Stimulated activated CD4-positive, alpha-beta T cell treated with anti-CD3 and anti-CD28 coated beads, Interleukin-4, amount 100 ng/mL, for 4 hours (primary cell): ENCODE measurements at regions not wholly inside any gene's neighbourhood (a gene's known extent, or its start where the extent isn't known, plus 50 kb on each side); places are given as distances from the start of the nearest gene placed in this dataset.

Experiments used
- DNase-seq, 2 experiments: peaks; one replicate each; pipeline ENCODE4 v3.0.0-alpha.2; 2020

DNA sequence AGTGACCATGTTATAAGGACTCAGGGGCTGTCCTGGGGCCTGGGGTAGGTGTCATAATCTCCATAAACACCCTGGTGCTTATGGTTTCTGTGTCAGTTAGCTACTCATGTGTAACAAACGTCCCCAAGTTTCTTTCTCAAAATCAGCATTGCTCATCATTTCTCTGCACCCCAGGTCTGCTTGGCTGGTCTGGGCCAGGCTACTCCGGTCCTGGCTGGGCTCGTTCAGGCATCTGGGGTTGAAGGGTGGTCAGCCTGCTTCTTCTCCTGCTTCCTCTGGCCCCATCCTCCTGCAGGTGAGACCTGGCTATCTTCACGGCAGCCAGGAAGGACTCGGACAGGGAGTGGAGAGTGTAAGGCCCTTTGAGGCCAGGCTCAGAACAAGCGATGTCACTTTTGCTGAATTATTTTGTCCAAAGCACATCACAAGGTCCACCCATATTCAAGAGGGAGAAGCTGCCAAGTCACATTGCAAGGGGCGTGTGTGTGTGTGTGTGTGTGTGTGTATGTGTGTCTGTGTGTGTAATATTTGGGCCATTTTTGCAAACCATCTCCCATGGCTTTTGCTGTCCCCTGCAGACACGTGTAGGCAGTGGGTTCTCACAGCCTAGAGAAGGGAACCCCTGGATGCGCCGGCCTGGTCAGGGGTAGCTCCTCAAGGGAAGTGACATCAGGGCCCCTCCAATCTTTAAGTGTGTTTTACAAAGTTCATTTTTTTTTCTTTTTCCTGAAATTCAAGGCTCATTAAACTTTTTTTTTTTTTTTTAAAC is 535.8 kb downstream of the TBC1D22A start:
- no peak for DNase-seq

DNA sequence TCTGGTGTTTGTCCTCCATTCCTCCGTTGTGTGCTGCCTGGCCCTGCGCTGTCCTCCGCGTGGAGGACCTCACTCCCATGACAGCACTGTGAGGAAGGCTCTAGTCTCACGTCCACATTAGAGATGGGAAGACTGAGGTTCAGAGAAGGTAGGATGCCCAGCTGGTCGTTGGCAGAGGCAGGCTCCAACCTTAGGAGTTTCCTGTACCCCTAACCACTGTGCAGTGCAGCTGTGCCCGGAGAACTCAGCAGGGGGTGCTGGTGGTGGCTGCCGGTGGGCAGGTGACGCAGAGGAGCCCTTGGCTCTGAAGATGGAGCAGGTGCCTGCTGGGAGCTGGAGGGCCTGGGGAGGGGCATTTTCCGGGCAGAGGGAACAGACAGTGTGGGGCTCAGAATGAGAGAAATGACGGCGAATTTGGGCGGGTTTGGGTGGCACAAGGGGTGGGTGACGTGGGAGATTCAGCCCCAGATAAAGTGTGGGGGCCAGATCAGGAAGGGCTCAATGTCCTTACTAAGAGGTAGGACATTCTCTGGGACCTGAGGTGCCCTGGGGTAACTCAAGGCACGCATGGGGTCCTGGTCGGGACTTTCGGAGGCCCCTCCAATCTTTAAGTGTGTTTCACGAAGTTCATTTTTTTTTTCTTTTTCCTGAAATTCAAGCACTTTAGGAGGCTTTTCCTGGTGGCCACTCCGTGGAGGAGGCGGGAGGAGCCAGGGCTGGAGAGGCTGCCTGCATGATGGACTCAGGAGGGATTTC is 535.0 kb downstream of the TBC1D22A start:
- DNase-seq, result no peak

DNA sequence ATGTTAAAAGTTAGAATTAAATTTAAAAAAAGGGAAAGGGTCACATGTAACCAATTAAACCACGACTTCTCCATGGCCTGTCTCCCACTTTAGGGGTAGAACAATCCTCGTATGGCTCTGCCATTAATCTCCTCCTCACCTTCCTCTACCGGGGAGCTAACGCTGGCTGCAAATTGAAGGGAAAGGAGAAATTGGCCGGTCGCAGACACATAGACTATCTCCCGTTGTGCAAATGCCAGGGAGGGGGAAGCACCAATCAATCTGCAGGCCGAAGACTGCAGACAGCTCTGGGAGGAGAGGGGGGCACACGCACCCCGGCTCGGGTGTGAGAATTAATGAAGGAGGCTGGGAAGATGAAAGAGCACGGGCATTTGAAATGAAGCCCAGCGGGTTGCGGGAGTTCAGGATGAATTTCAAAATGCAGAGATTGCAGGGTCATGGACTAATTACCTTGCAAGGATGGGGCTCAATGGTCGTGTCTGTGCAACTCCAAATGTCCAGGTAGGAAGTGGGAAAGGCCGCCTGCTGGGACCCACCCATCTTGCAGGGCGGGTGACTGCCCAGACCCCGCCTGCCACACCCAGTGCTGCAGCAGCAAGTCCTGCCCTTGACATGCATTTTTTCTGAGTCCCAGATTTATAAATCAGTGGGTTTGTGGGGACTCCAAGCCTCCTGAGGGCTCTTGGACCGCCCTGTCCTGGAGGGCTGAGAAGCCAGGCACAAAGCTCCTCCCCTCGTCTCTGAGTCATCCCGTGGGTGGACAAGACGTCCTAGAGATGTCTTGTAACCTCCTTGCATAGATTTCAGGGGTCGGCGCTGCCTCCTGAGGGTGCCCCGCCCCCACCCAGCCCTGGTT is 534.2 kb downstream of the TBC1D22A start:
- no peak for DNase-seq

DNA sequence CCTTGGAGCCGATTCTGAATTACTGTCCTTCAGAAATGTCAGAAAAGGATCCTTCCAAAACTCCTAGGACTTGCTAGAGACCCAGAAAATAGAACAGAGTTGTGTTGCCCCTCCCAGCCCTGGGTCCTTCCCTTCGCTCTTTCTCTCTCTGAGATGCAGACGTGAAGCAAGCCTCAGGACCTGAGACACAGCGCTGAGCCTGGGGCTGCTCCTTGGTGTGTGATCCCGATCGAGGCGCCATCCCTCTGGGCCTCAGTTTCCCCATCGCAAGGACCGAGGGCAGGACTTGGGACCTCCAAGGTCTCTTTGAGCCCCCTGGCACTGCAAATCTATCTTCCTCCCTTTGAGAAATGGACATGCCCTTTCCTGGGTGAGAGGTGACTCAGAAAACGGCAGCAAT is 533.5 kb downstream of the TBC1D22A start:
- DNase-seq, result no peak

DNA sequence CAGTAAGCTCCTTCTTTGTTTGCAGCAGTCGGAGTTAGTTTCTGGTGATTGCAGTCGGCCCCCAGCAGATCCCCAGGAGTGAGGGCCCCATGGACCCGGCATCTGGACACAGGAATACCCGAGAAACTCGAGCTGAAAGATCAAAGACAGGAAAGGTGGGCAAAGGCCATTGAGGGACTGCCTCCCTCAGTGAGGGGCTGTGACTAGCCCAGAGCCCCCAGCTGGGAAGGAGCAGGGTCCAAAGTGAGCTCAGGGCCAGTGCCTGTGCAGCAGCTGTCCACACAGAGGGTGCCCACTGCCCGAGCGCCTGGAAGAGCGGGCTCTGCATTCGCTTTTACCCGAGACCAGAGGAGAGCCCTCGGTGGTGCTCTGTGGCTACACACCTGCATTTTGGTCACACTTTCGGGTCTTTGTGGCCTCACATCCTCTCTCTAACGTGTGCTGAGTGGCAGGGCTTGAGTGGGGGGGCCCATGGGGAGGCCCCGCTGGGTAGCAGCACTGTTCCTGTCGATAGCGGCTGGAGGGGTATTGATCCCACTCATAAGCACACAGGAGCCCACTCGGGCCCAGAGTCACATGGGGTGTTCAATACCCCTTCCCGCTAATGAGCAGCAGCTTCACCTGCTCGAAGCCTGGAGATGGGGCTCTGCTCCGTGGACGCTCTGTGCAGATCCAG is 532.9 kb downstream of the TBC1D22A start:
- DNase-seq, result no peak

DNA sequence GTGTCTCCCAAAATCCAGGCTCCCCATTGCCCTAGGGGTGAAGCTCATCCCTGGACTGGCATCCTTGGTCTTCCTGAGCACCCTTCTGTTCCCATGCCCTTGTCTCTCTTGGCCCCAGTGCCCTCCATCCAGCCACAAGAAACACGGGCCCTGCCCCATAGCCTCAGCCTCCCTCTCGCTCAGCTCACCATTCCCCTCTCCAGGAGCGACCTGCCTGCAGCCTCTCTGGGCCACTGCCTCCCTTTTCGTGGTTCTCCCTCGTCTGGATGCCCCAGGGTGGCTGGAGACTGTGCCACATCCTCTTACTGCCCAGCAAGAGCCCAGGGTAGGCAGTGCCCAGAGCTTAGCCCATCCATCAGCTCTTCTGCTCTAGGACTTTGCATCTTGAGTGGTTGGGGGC is 532.1 kb downstream of the TBC1D22A start:
- no peak for DNase-seq

DNA sequence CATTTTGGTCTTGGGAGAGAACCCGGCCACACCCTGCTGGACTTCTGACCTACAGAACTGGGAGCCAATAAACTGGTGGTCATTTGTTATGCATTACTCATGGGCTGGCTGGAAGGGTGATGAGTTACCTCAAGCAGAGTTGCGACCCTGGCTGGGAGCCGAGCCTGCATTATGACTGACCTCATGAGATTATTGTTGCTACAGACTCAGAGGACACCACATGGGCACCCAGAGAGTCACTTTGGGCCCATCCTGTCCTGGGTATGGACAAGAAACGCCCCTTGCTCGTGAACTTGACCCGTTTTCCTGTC is 531.7 kb downstream of the TBC1D22A start:
- DNase-seq, result no peak

DNA sequence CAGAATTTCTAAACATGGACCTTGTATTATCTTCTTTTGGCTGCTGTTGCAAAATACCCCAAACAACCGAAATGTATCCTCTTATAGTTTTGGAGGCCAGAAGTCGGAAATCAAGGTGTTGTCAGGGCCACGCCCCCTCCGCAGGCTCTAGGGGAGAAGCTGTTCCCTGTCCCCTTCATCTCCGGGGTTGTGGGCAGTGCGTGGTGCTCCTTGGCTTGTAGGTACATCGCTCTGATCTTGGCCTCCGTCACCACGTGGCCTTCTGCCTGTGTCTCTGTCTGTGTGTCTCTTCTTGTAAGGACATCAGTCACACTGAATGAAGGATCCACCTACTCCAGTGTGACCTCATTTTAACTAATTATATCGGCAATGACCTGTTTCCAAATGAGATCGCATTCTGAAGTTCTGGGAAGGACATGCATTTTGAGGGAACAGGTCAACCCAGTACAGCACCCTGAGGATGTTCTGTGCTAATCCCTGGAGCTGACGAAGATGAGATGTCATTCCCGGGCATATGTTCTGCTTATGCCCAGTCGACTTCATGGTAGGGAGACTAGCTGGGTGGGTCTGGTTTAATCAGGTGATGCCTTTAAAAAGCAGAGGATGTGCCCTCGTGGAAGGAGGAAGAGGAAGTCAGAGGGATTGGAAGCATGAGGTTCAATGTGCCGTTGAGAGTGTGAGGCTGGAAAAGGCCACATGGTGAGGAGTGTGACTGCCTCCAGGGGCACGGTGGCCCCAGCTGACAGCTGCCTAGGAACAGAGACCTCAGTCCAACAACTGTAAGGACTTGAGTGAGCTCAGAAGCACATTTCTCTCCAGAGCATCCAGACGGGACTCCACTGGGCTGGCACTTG is 531.1 kb downstream of the TBC1D22A start:
- DNase-seq, result no peak

DNA sequence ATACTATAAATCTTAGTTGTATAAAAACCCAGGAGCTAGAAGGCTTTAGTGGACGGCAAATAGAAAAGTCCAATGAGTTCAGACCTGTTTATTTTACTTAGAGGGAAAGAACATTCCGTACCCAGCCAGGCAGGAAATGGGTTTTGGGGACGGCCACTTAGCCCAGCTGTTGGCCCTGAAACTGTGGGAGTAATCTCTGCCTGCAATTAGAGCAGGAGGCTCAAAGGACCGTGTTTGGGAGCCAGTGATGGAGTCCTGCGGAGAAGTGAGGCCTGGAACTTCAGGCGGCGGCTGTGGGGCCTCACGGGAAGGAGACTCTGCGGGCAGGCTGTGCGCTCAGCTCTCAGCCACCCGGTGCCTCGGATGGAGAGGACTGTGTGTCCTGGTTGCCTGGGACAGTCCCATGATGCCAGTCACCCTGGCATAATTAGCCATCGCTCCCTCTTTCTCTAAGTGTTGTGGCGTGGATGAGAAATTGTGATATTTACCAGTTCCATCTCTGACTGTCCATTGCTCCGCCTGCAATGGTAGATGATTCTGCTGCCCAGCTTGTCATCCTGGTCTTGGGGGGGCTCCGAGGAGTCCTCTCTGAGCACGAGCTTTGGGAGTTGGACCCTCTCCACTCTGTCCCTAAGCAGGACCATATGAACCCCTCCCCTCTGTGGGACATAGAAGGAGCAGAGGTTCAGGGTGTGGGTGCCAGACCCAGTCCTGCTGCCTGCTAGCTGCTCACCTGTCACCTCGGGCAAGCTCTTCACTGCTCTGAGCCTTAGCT is 530.3 kb downstream of the TBC1D22A start:
- DNase-seq, result no peak

DNA sequence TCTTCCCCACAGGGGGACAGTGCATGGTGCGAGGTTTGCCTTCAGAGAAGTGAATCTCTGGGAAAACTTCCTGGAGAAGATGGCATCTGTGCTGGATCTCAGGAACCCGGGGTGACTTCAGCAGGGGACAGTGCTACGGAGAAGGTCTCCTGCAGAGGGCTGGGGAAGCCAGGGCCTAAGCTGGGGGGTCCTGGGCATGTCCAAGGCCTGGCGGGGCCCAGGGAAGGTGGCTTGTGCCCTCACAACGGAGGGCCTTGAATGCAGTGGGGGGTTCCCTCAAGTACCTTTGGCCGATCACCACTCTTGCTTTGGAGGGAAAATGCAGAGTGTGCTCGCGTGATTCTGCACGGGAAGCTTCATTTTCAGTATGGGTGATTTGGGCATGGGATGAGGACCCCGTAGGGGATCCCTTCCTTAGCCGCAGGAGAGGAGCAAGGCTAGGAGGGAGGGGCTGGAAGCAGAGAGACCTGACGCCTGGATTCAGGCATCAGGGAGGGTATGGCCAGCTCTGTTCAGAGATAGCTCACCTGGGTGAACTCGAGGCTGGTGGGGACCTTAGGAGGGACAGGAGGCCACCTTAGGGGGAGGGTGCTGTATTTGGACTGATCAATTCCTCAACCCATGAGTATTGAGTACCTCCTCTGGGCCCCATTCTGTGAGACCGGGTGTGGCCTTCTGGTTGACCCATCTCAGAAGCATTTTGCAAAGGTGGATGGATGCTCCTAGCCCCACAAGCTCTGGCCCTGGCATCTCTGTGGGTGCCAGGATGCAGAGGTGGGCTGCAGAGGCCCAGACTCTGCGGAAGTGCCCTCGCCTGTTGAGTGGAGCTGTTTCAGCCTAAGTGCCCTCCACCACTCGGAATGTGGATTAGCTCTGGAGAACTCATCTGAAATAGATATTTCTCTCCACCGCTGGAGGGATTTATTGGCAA is 529.4 kb downstream of the TBC1D22A start:
- no peak for DNase-seq

DNA sequence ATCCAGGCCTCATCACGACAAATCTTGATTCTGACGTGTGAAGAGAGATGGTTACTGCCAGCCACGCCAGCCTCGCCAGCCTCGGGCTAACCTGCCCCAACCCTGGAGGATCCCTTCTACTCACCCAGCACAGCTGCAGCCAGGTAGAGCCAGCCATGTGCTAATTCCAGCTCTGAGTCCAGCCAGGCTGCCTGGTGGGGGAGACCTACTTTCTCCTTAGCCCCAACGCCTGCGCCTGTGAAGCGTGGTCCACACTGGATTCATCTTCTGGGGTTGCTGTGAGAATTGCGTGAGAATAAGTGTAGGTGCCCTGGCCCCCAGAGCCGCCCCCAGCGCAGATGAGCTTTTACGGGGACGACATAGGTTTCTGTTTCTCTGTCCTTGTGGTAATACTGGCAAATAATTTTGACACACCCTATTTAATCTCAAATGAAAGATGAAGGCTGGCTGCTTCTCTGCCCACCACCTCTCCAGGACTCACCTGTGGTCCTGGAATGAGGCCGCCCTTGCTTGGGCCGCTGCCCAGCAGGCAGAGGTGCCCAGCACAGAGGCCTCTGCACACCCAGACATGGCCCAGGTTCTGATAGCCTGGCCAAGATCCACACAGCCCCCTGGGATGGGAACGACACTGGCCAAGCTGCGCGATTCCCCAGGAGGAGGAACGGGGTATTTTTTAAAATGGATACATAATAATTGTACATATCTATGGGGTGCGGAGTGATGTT is 528.4 kb downstream of the TBC1D22A start:
- no peak for DNase-seq

DNA sequence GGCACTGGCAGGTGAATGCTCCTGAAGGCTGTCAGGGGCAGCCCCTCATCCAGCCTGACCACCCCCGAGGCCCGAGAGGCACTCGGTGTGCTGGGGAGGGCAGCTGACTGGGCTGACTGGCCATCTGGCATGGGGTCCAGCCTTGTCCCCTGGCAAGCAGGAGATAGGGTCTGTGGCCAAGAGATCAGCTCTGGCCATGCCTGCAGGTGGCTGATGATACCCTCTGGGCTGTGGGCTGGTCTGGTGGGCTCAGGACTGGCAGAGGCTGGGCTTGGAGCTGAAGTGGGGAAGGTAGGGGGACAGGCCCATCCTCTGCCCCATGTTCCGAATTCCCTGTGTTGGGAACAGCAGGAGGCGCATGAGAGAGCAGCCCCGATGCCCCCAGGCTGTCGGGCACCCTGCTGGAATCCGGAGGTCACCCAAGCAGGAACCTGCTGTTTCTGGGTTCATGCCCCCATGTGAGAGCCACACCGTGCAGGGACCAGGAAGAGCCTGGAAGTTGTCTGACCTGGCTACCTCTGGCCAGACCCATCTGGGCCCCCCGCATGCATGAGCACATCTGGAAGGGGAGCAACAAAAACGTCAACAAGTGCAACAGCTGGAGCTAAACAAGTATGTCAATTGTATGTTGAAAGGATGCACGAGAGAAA is 527.0 kb downstream of the TBC1D22A start:
- DNase-seq, result no peak

DNA sequence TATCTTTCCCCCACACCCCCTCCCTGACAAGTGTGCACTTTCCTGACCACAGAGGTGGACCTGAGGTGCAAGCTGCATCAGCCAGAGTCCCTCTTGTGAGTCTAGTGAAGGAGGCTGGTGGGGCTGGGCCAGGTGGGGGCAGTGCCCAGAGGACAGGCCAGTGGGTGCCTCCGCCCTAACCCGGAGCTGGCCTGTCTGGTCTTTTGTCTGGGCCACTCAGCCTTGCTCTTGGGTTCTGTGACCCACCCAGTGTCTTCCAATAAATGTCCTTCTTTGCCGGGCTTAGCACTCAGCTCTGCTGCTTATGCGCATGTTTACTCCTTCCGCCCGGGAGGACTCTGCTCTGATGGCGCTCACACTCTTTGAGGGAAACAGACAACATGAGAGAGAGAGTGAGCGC is 526.2 kb downstream of the TBC1D22A start:
- DNase-seq, result no peak

DNA sequence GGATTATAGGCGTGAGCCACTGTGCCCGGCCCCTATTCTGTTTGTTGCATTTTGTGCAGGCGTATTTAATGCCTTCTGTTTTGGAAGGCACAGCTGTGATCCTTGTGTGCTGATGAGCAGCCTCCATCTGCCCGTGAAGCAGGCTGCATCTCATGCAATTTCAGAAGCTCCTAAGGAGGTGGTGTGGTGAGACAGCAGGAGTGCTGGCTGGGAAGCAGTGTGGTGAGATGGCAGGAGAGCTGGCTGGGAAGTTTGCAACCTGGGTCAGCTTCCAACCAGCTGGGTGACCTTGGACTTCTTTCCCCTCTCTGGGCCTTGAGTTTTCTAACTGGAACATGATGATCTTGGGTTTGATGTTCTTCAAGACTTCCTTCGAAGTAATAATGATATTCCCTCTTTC is 525.1 kb downstream of the TBC1D22A start:
- no peak for DNase-seq

DNA sequence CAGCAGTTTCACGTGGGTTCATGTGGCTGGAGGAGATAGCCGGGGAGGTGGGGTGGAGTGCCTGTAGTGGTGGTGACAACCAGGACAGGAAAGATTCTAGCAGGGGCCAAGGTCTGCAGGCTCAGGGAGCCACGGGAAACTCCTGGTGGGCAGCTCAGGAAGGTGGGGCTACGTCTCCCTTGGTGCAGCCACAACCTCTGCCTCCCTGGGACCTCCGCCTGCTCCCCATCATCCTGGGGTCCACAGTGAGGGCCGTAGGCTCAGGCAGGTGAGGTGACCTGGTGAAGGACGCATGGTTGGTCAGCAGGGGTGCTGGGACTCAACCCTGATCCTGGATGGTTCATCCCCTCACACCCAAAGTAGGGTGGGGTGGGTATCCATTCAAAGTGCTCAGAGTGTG is 524.1 kb downstream of the TBC1D22A start:
- no peak for DNase-seq

DNA sequence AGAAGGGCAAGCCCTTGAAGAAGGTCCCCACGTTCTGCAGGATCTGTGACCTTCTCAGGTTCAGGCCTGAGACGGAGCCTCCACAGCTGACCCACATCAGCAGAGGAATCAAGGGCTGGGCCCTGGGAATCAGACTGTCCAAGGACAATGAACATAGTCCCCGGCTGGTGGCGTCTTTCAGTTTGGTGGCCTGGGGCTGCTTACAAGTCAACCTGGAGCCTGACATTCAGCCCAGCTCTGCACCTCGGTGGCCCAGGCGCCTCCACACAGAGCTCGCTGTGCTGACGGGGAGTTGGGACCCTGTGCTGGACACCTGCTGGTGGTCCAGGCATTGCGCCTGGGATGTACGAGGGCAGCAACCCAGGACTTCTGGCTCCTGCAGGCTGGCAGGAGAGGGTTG is 523.5 kb downstream of the TBC1D22A start:
- no peak for DNase-seq

DNA sequence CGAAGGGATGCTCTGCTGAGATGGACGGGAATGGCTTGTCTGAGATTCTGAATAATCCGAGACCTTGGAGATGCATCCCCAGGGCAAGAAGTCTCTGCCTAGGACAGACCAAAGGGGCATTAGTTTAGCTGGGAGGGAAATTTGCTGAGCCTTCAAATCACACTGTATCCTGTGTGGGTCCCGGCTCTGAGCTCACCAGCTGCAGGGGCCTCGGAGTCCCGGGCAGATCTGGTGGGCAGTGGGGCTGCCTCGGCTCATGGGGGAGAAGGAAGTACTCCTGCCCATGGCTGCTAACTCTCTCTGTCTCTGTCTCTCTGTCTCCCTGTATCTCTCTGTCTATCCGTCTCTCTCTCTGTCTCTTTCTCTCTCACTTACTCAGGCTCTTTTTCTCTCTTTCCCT is 522.4 kb downstream of the TBC1D22A start:
- no peak for DNase-seq

DNA sequence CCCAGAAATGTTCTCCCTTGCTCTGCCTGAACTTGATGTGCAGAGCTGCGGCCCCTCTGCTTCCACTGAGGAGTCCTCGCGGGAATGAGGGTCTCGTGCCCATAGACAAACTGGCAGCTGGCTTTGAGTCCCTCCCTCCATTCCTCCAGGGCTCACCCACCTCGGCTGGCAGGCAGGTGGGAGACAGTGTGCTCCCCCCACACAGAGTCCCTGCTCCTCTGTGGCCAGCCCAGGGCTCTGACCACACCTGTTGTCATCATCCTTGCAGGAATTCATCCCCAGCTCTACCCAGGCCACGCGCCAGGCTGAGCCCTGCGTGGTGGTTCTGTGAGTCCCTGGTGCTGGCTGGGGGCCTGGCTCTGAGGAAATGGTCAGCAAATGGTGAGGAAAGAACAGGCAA is 521.9 kb downstream of the TBC1D22A start:
- no peak for DNase-seq
